CD14-positive monocyte (primary cell): ENCODE measurements at regions not wholly inside any gene's neighbourhood (a gene's known extent, or its start where the extent isn't known, plus 50 kb on each side); places are given as distances from the start of the nearest gene placed in this dataset.
A peak's percentile ranks its signal among the peaks of the same experiment; 100 is the strongest.

Experiments
- DNase-seq, 3 donors: peaks; one replicate each; pipeline ENCODE4 v3.0.0-alpha.2; 2011 to 2022
- H2AFZ ChIP-seq: 2 replicates; pipeline ENCODE4 v1.6.0; 2012; ENCODE audit warnings: mild to moderate bottlenecking, low read depth, low read length, inconsistent platforms; ENCODE audit not compliant: insufficient read depth, poor library complexity, severe bottlenecking
- H3K27ac ChIP-seq, 2 donors: 1 replicate in 1 of 2; 2 replicates in 1 of 2; pipeline ENCODE4 v1.5.1; 2012 to 2013; ENCODE audit warnings: low read length in 2 of 2, control low read depth in 1 of 2, inconsistent platforms in 1 of 2, low read depth in 1 of 2, mild to moderate bottlenecking in 1 of 2
- H3K27me3 ChIP-seq, 2 donors: one replicate each; pipeline versions ENCODE4 v1.6.0 to v1.6.1; 2011 to 2013; ENCODE audit warnings: low read length in 2 of 2; ENCODE audit not compliant: control insufficient read depth in 2 of 2, insufficient read depth in 2 of 2
- H3K36me3 ChIP-seq, 2 donors: replicated peaks in 1 of 2; 1 replicate in 1 of 2; 2 replicates in 1 of 2; pipeline versions ENCODE4 v1.5.1 to v1.6.1; 2012 to 2013; ENCODE audit warnings: low read length in 2 of 2, control low read depth in 1 of 2, inconsistent platforms in 1 of 2, mild to moderate bottlenecking in 1 of 2; ENCODE audit not compliant: insufficient read depth in 2 of 2, control insufficient read depth in 1 of 2
- H3K4me1 ChIP-seq, 2 donors: 1 replicate in 1 of 2; 2 replicates in 1 of 2; pipeline versions ENCODE4 v1.5.1 to v1.6.1; 2012 to 2013; ENCODE audit warnings: low read length in 2 of 2, control low read depth in 1 of 2, inconsistent platforms in 1 of 2, mild to moderate bottlenecking in 1 of 2, moderate library complexity in 1 of 2; ENCODE audit not compliant: insufficient read depth in 2 of 2, control insufficient read depth in 1 of 2
- H3K4me2 ChIP-seq: replicated peaks from 2 replicates; pipeline ENCODE3; 2012; ENCODE audit warnings: low read length, moderate library complexity, mild to moderate bottlenecking; ENCODE audit not compliant: poor library complexity, severe bottlenecking; ENCODE audit errors: extremely low read depth
- H3K4me3 ChIP-seq, 3 experiments: fragments of 200-600 bp in 1 of 3; sonication (generic) in 1 of 3; replicated peaks in 1 of 3; 1 replicate in 2 of 3; 2 replicates in 1 of 3; pipeline ENCODE4 v1.5.1; 2011 to 2013; ENCODE audit warnings: low read length in 3 of 3, mild to moderate bottlenecking in 3 of 3, control low read depth in 2 of 3, low read depth in 2 of 3, inconsistent platforms in 1 of 3, moderate library complexity in 1 of 3
- H3K79me2 ChIP-seq: 2 replicates; pipeline ENCODE4 v1.6.0; 2012; ENCODE audit warnings: mild to moderate bottlenecking, control low read depth, inconsistent platforms, low read length, moderate library complexity; ENCODE audit not compliant: insufficient read depth
- H3K9ac ChIP-seq: 2 replicates; pipeline ENCODE4 v1.6.0; 2017; ENCODE audit warnings: low read length, mild to moderate bottlenecking; ENCODE audit not compliant: insufficient read depth, poor library complexity, severe bottlenecking
- H3K9me3 ChIP-seq, 2 donors: replicated peaks in 1 of 2; 1 replicate in 1 of 2; 2 replicates in 1 of 2; pipeline versions ENCODE4 v1.5.1 to v1.6.1; 2012 to 2013; ENCODE audit warnings: low read length in 2 of 2, control low read depth in 1 of 2; ENCODE audit not compliant: control insufficient read depth in 1 of 2, insufficient read depth in 1 of 2
- H4K20me1 ChIP-seq: 2 replicates; pipeline ENCODE4 v1.6.0; 2012; ENCODE audit warnings: mild to moderate bottlenecking, low read length, control low read depth, moderate library complexity; ENCODE audit not compliant: insufficient read depth
- H3K27ac Mint-ChIP-seq, 7 donors: one replicate each; pipeline ENCODE4 v1.8.0; 2020; ENCODE audit warnings: mild to moderate bottlenecking in 7 of 7, mixed read lengths in 7 of 7, moderate library complexity in 6 of 7, inconsistent platforms in 2 of 7
- H3K27me3 Mint-ChIP-seq, 3 donors: one replicate each; pipeline ENCODE4 v1.8.0; 2021 to 2022; ENCODE audit warnings: low read depth in 3 of 3, mild to moderate bottlenecking in 3 of 3, mixed read lengths in 3 of 3, moderate library complexity in 3 of 3, inconsistent platforms in 1 of 3
- H3K36me3 Mint-ChIP-seq, 2 donors: one replicate each; pipeline ENCODE4 v1.8.0; 2020; ENCODE audit warnings: mixed read lengths in 2 of 2, inconsistent platforms in 1 of 2, mild to moderate bottlenecking in 1 of 2
- H3K4me1 Mint-ChIP-seq: one replicate; pipeline ENCODE4 v1.8.0; 2020; ENCODE audit warnings: mild to moderate bottlenecking, mixed read lengths
- H3K4me3 Mint-ChIP-seq, 2 donors: one replicate each; pipeline ENCODE4 v1.8.0; 2020; ENCODE audit warnings: mild to moderate bottlenecking in 2 of 2, mixed read lengths in 2 of 2, moderate library complexity in 1 of 2
- H3K9me3 Mint-ChIP-seq, 7 donors: one replicate each; pipeline ENCODE4 v1.8.0; 2020 to 2022; ENCODE audit warnings: mixed read lengths in 7 of 7, mild to moderate bottlenecking in 6 of 7, moderate library complexity in 6 of 7, inconsistent platforms in 2 of 7
- WGBS: methylation state at CpG from one replicate; pipeline ENCODE4 v1.1.5; 2013; ENCODE audit warnings: missing lambda C conversion rate; ENCODE audit not compliant: insufficient coverage; 5-methylcytosine and 5-hydroxymethylcytosine counted together
- intact Hi-C, 2 donors: fragments of 100-400 bp; cut with micrococcal nuclease; formaldehyde crosslinking; loops; one replicate each; pipeline versions ENCODE4 v1.15.0 to v1.15.1; 2023
- TF ChIP-seq, protein P1 (sequence below): fragments of 200-600 bp; IDR thresholded peaks from one replicate; pipeline ENCODE4 v1.8.0; 2022; ENCODE audit warnings: antibody characterized with exemption, mild to moderate bottlenecking

DNA sequence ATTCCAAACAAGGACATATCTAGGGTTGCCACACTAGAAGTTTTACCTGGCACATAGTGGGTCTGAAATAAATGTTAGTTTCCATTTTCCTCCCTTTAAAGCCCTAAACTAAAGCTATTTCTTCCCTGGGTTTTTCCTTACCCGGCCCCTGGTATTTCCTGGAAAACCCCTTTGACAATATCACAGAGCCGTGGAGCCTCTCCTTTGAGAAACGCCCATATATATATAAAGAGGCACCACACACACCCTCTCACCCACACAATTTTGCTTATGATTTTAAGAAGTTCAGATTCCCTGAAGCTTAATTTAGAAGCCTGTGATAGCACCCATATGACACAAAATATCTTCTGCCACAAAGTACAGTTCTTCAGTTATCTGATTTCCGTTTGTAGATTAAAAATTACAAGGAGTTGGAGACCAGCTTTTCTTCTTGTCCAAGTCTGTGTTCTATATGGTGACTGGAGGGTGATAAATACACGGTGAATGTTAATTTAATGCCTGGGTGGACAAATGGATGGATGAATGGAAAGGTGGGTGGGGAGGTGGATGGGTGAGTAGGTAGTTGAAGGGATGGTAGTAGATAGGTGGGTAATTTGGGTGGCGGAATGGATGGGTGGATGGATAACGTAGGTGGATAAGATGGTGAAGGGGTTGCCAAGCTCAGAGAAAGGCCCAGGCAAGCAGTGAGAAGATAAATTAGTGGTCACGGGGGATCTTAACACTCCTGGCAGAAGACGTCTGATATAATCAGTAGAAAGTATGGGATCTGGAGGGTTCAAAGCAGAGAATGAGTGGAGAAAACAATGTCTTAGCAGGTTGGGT lies 154.4 kb upstream of the FGGY start:
- Histone ChIP-seq H3K36me3 (no peaks in the 10 kb centered on the region), H2AFZ (no peak overlapping the region), H3K4me1 (peaks cover 25 to 31% of the 10 kb centered on the region in 2 donors), H4K20me1 (no peaks in the 10 kb centered on the region), H3K9ac (no peak overlapping the region), H3K79me2 (no peaks in the 10 kb centered on the region), H3K4me2 (no peak overlapping the region), H3K27me3 (peaks cover 2 to 7% of the 10 kb centered on the region in 2 donors), H3K9me3 (no peaks in the 10 kb centered on the region), H3K27ac (no peak overlapping the region), H3K4me3 (no peak overlapping the region)
- H3K27me3 Mint-ChIP-seq, result peaks cover 12 to 18% (median 15%) of the 10 kb centered on the region in 3 donors
- TF ChIP-seq, protein P1, sequence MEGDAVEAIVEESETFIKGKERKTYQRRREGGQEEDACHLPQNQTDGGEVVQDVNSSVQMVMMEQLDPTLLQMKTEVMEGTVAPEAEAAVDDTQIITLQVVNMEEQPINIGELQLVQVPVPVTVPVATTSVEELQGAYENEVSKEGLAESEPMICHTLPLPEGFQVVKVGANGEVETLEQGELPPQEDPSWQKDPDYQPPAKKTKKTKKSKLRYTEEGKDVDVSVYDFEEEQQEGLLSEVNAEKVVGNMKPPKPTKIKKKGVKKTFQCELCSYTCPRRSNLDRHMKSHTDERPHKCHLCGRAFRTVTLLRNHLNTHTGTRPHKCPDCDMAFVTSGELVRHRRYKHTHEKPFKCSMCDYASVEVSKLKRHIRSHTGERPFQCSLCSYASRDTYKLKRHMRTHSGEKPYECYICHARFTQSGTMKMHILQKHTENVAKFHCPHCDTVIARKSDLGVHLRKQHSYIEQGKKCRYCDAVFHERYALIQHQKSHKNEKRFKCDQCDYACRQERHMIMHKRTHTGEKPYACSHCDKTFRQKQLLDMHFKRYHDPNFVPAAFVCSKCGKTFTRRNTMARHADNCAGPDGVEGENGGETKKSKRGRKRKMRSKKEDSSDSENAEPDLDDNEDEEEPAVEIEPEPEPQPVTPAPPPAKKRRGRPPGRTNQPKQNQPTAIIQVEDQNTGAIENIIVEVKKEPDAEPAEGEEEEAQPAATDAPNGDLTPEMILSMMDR, result no peak
- H3K4me1 Mint-ChIP-seq, result peaks cover 37% of the 10 kb centered on the region
- intact Hi-C loops, result loop anchor here in 1 of 2 donors (10.0 kb wide), 2 partner anchors 152 to 552 kb away; partner anchors contain the start of gene FGGY
- DNase-seq, result no peak
- 77% methylated on average over 7 of the region's 9 CpGs for WGBS
- H3K9me3 Mint-ChIP-seq, result peaks cover 0 to 2% (median 0%) of the 10 kb centered on the region in 7 donors
- peak overlapping the region in 1 of 2 donors; percentile 24 for H3K4me3 Mint-ChIP-seq
- no peaks in the 10 kb centered on the region for H3K36me3 Mint-ChIP-seq
- H3K27ac Mint-ChIP-seq, result peak overlapping the region in 2 of 7 donors; percentile 19 to 56

DNA sequence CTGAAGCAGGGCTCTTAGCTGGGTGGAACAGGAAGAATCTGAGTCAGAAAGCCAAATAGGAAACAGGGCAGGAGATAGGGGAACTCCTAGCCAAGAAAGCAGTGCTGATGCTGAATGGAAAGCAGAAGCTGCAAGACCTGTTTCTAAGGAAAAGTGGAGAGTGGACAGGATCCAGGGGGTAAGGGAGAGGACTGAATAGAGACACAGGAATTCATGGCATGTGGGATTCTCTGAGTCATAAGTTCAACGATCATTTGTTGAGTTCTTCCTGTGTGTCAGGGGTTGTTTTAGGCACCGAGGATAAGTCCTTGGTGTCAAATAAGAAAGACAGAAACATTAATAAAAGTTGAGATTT lies 153.8 kb upstream of the FGGY start:
- H2AFZ ChIP-seq, result no peak overlapping the region
- Mint-ChIP-seq H3K27me3 (peaks cover 14 to 20% (median 17%) of the 10 kb centered on the region in 3 donors), H3K9me3 (peaks cover 0 to 2% (median 0%) of the 10 kb centered on the region in 7 donors), H3K36me3 (no peaks in the 10 kb centered on the region), H3K4me1 (peaks cover 33% of the 10 kb centered on the region), H3K27ac (peak overlapping the region in 1 of 7 donors; percentile 56), H3K4me3 (peak overlapping the region in 1 of 2 donors; percentile 24)
- H3K27ac ChIP-seq, result no peak overlapping the region
- H3K27me3 ChIP-seq, result peaks cover 2 to 7% of the 10 kb centered on the region in 2 donors
- no peaks in the 10 kb centered on the region for H3K36me3 ChIP-seq
- intact Hi-C loops, result loop anchor here in 1 of 2 donors (10.0 kb wide), 2 partner anchors 152 to 552 kb away; partner anchors contain the start of gene FGGY
- 17% methylated on average over 2 of the region's 2 CpGs for WGBS
- peak; percentile 61 to 84 (median 61) for DNase-seq
- H3K4me1 ChIP-seq, result peaks cover 24 to 26% of the 10 kb centered on the region in 2 donors
- no peak overlapping the region for H3K9ac ChIP-seq
- TF ChIP-seq, protein P1, result no peak
- no peaks in the 10 kb centered on the region for H3K9me3 ChIP-seq
- no peaks in the 10 kb centered on the region for H3K79me2 ChIP-seq
- H4K20me1 ChIP-seq, result no peaks in the 10 kb centered on the region
- no peak overlapping the region for H3K4me3 ChIP-seq
- H3K4me2 ChIP-seq, result no peak overlapping the region
